MM.1S (cell line): ENCODE measurements at regions not wholly inside any gene's neighbourhood (a gene's known extent, or its start where the extent isn't known, plus 50 kb on each side); places are given as distances from the start of the nearest gene placed in this dataset.

Source experiments
- CTCF ChIP-seq: fragments of 300-600 bp; sonication (generic); IDR thresholded peaks from 2 replicates; pipeline ENCODE4 v1.5.1; 2016; ENCODE audit warnings: antibody characterized with exemption, low read length, mixed read lengths
- EZH2 ChIP-seq: fragments of 300-600 bp; sonication (generic); optimal IDR thresholded peaks from 2 replicates; pipeline ENCODE3; 2017; ENCODE audit warnings: low read depth, mild to moderate bottlenecking, antibody characterized with exemption, low read length, mixed read lengths

DNA sequence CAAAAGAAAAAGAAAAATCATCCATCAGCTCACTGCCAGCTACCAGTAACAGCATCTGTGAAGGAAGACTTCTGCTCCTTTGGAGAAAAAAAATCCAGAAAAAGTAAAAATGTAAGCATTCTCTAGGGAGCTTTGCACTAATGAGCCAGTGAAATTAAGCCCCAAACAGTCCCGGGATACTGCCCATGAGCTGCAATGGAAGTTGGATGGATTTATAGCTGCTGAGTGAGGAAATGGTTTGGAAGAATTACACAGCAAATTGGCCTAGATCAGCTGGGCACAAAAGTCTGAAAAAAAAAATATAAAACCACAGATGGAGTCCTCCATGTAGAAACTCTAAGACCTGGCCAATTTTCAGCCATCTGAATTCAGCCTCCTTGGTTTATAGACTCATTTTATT lies 462.9 kb upstream of the USP15 start:
- TF ChIP-seq CTCF (no peak), EZH2 (no peak)
